ENCODE measurements at regions not wholly inside any gene's neighbourhood (a gene's known extent, or its start where the extent isn't known, plus 50 kb on each side); places are given as distances from the start of the nearest gene placed in this dataset.

DNA sequence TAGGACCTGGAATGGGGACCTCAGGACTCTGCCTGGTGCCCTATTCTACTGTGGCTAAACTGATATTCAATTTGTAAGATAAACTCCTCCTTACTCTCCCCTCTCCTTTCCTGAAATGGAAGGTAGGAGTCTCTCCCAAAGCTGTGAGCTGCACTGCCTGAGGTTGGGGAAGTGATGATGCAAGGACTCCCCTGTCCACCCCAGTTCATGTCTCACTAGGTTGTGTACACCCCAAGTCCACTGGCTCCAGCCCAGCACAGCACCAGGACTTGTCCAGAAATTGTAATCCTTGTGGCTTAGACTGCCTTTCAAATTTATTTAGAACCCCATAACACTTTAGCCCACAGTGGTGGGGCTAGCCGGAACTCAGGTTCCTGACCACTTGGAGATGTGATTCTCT lies 247.2 kb upstream of the CTBP2 start:
- SMC1A ChIA-PET (ENCODE audit: uncharacterized antibody, unreplicated experiment): no interaction called here
- intact Hi-C loops (cut with micrococcal nuclease; ENCODE audit: unreplicated experiment) (no loop called here), in situ Hi-C loops (cut with MboI) (no loop called here)
- no peak for TF ChIP-seq ZZZ3 (IDR thresholded peaks at IDR 0.05; ENCODE audit: control insufficient read depth, insufficient read length, low read depth)
- TF ChIP-seq TCF3 (IDR thresholded peaks at IDR 0.05; ENCODE audit: borderline replicate concordance, insufficient read depth, low read depth, low read length): no peak
- TF ChIP-seq SUPT20H (IDR thresholded peaks at IDR 0.05; ENCODE audit: borderline replicate concordance, control insufficient read depth, low read depth, low read length): no peak
- TF ChIP-seq POLR2A (IDR thresholded peaks at IDR 0.05; ENCODE audit: low read depth, low read length): no peak
- TF ChIP-seq NFYA (IDR thresholded peaks at IDR 0.05; ENCODE audit: borderline replicate concordance, low read depth, low read length): no peak
- no peak for TF ChIP-seq CEBPB (IDR thresholded peaks at IDR 0.05; ENCODE audit: borderline replicate concordance in 1 of 2, low read depth in 2 of 2, low read length in 2 of 2)
- TF ChIP-seq CREM (IDR thresholded peaks at IDR 0.05; ENCODE audit: low read depth): no peak
- TF ChIP-seq HDAC2 (IDR thresholded peaks at IDR 0.05): no peak
- 0% methylated on average over 1 of the region's 1 CpG for WGBS (ENCODE audit: insufficient coverage, insufficient replicate concordance, low lambda C conversion rate, missing lambda C conversion rate)
- H3K4me1 ChIP-seq (ENCODE audit: control insufficient read depth, insufficient read depth, low read length): no peaks in the 10 kb centered on the region
- H3K36me3 ChIP-seq (ENCODE audit: control insufficient read depth in 2 of 2, insufficient read depth in 2 of 2, low read length in 1 of 2): no peaks in the 10 kb centered on the region
- H2AFZ ChIP-seq (ENCODE audit: control insufficient read depth, low read depth, low read length): no peak overlapping the region
- no peak overlapping the region for H3K4me2 ChIP-seq (ENCODE audit: control insufficient read depth, insufficient read depth)
- CTCF ChIA-PET: no interaction called here
- no peak for FAIRE-seq
- POLR2A ChIA-PET: no interaction called here
- no peak overlapping the region for H3K9ac ChIP-seq (ENCODE audit: control insufficient read depth, insufficient read depth, low read length)
- no peaks in the 10 kb centered on the region for H4K20me1 ChIP-seq (ENCODE audit: control insufficient read depth, insufficient read depth)
- H3K9me3 ChIP-seq (replicated peaks; ENCODE audit: control insufficient read depth, insufficient read depth, low read length): no peaks in the 10 kb centered on the region
- H3K79me2 ChIP-seq (ENCODE audit: control insufficient read depth, insufficient read depth, low read length): no peaks in the 10 kb centered on the region
- ATAC-seq: no peak
- no peak for DNase-seq (ENCODE audit: low read depth, low spot score)
- no TSS peak for BruUV-seq (replicated peaks)
- RAD21 ChIA-PET (ENCODE audit: unreplicated experiment): no interaction called here
- no peak overlapping the region for H3K4me3 ChIP-seq
- no peaks in the 10 kb centered on the region for H3K27me3 ChIP-seq (replicated peaks in 1 of 2; ENCODE audit: control insufficient read depth in 2 of 2, insufficient read depth in 2 of 2, low read length in 1 of 2)
- H3K27ac ChIP-seq (ENCODE audit: control insufficient read depth, insufficient read depth): no peak overlapping the region

DNA sequence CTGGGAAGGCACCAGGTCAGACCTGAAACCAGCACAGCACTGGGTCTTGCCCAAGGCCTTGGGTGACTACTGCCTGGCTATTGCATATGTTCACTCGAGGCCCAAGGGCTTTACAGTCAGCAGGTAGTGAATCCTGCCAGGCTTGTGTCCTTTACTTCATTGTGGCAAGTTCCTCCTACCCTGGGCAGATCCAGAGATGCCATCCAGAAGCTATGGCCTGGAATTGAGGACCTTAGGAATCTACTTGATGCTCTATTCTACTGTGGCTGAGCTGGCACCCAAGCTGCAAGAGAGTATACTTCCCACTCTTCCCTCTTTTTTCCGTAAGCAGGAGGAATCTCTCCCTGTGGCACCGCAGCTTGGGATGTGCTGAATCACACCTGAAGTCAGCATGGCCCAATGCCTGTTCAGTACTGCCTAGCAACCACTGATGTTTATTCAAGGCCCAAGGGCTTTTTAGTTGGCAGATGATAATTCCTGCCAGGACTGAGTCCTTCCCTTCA lies 246.7 kb upstream of the CTBP2 start:
- POLR2A ChIA-PET: no interaction called here
- CTCF ChIA-PET: no interaction called here
- WGBS (ENCODE audit: insufficient coverage, insufficient replicate concordance, low lambda C conversion rate, missing lambda C conversion rate): 44% methylated on average over 3 of the region's 3 CpGs

More for the DNA sequence above, 246.7 kb upstream of the CTBP2 start:
- Histone ChIP-seq H3K9ac (ENCODE audit: control insufficient read depth, insufficient read depth, low read length) (no peak overlapping the region), H4K20me1 (ENCODE audit: control insufficient read depth, insufficient read depth) (no peaks in the 10 kb centered on the region), H3K4me2 (ENCODE audit: control insufficient read depth, insufficient read depth) (no peak overlapping the region), H3K36me3 (ENCODE audit: control insufficient read depth in 2 of 2, insufficient read depth in 2 of 2, low read length in 1 of 2) (no peaks in the 10 kb centered on the region), H3K79me2 (ENCODE audit: control insufficient read depth, insufficient read depth, low read length) (no peaks in the 10 kb centered on the region), H3K27ac (ENCODE audit: control insufficient read depth, insufficient read depth) (no peak overlapping the region), H3K27me3 (replicated peaks in 1 of 2; ENCODE audit: control insufficient read depth in 2 of 2, insufficient read depth in 2 of 2, low read length in 1 of 2) (no peaks in the 10 kb centered on the region), H3K4me1 (ENCODE audit: control insufficient read depth, insufficient read depth, low read length) (no peaks in the 10 kb centered on the region), H2AFZ (ENCODE audit: control insufficient read depth, low read depth, low read length) (no peak overlapping the region), H3K4me3 (no peak overlapping the region), H3K9me3 (replicated peaks; ENCODE audit: control insufficient read depth, insufficient read depth, low read length) (no peaks in the 10 kb centered on the region)
- ATAC-seq: no peak
- ChIA-PET SMC1A (ENCODE audit: uncharacterized antibody, unreplicated experiment) (no interaction called here), RAD21 (ENCODE audit: unreplicated experiment) (no interaction called here)
- BruUV-seq (replicated peaks): no TSS peak
- DNase-seq (ENCODE audit: low read depth, low spot score): no peak
- intact Hi-C loops (cut with micrococcal nuclease; ENCODE audit: unreplicated experiment) (no loop called here), in situ Hi-C loops (cut with MboI) (no loop called here)
- FAIRE-seq: no peak
- TF ChIP-seq POLR2A (IDR thresholded peaks at IDR 0.05; ENCODE audit: low read depth, low read length) (no peak), ZNF274 (IDR thresholded peaks at IDR 0.05; ENCODE audit: insufficient read depth, insufficient read length) (no peak), ZSCAN29 (IDR thresholded peaks at IDR 0.05) (no peak), SRF (IDR thresholded peaks at IDR 0.05; ENCODE audit: low read depth in 2 of 2, low read length in 2 of 2) (no peak), RCOR1 (conservative IDR thresholded peaks at IDR 0.05; ENCODE audit: low read depth, low read length) (no peak), POU2F2 (IDR thresholded peaks at IDR 0.05; ENCODE audit: borderline replicate concordance, low read depth, low read length) (no peak), HDGF (IDR thresholded peaks at IDR 0.05) (no peak), IRF4 (IDR thresholded peaks at IDR 0.05; ENCODE audit: low read depth, low read length) (no peak), EED (IDR thresholded peaks at IDR 0.05; ENCODE audit: low read depth) (no peak), CEBPB (IDR thresholded peaks at IDR 0.05; ENCODE audit: borderline replicate concordance in 1 of 2, low read depth in 2 of 2, low read length in 2 of 2) (no peak), YY1 (IDR thresholded peaks at IDR 0.05; ENCODE audit: low read depth, low read length) (no peak), RAD51 (IDR thresholded peaks at IDR 0.05) (no peak), NFIC (IDR thresholded peaks at IDR 0.05; ENCODE audit: low read depth, low read length) (no peak), MTA2 (IDR thresholded peaks at IDR 0.05; ENCODE audit: low read depth) (no peak), TCF12 (IDR thresholded peaks at IDR 0.05; ENCODE audit: low read depth, low read length) (no peak)
- TF ChIP-seq, protein P1, sequence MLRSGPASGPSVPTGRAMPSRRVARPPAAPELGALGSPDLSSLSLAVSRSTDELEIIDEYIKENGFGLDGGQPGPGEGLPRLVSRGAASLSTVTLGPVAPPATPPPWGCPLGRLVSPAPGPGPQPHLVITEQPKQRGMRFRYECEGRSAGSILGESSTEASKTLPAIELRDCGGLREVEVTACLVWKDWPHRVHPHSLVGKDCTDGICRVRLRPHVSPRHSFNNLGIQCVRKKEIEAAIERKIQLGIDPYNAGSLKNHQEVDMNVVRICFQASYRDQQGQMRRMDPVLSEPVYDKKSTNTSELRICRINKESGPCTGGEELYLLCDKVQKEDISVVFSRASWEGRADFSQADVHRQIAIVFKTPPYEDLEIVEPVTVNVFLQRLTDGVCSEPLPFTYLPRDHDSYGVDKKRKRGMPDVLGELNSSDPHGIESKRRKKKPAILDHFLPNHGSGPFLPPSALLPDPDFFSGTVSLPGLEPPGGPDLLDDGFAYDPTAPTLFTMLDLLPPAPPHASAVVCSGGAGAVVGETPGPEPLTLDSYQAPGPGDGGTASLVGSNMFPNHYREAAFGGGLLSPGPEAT (IDR thresholded peaks at IDR 0.05; ENCODE audit: low read depth): no peak
